GM23248 (cell line): ENCODE measurements at regions not wholly inside any gene's neighbourhood (a gene's known extent, or its start where the extent isn't known, plus 50 kb on each side); places are given as distances from the start of the nearest gene placed in this dataset.

Source experiments
- EZH2 ChIP-seq: fragments of 200-600 bp; sonication (generic); IDR thresholded peaks from 2 replicates; pipeline ENCODE4 v1.6.1; 2018; ENCODE audit warnings: antibody characterized with exemption, mild to moderate bottlenecking; ENCODE audit not compliant: insufficient read depth, poor library complexity, severe bottlenecking
- EZH2phosphoT487 ChIP-seq: fragments of 200-600 bp; sonication (generic); IDR thresholded peaks from 2 replicates; pipeline ENCODE4 v1.6.1; 2018; ENCODE audit warnings: antibody characterized with exemption, moderate library complexity, mild to moderate bottlenecking, low read depth; ENCODE audit not compliant: insufficient read depth

DNA sequence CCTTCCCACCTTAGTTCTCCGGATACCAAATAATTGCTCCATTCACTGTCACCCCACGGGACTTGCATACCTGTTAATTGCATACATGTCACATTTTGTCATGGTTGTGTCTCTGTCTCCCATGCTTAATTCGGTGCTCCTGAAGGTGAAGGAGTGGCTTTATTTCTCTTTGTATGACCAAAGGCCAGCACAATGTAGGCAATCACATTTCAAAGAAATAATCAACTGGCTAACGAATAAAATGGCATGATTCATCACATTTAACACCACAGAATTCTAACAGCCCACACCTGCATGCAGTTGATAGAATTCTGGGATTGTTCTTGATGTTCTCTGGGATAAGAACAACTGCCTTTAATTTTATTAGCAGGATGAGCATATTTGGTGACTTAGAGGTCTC lies 59.3 kb downstream of the ATXN3L start:
- TF ChIP-seq EZH2 (no peak), EZH2phosphoT487 (no peak)
